Thoracic aorta (tissue), 2 donors: ENCODE measurements at regions not wholly inside any gene's neighbourhood (a gene's known extent, or its start where the extent isn't known, plus 50 kb on each side); places are given as distances from the start of the nearest gene placed in this dataset.

Experiments
- ATAC-seq: fragments of 150-250 bp; one replicate; pipeline ENCODE4 v1.8.0; 2017; ENCODE audit warnings: low read depth; ENCODE audit not compliant: insufficient number of reproducible peaks, low FRiP score
- DNase-seq: peaks from one replicate; pipeline ENCODE4 v3.0.0-alpha.2; 2020; ENCODE audit warnings: low spot score
- H3K27ac ChIP-seq, 2 donors: fragments of 200-600 bp; sonication (generic); 1 replicate in 1 of 2; 2 replicates in 1 of 2; pipeline ENCODE4 v1.5.1; 2016; ENCODE audit warnings: mild to moderate bottlenecking in 2 of 2, moderate library complexity in 2 of 2
- H3K27me3 ChIP-seq: fragments of 200-600 bp; sonication (generic); replicated peaks from 2 replicates; pipeline ENCODE4 v1.6.0; 2016; ENCODE audit warnings: mild to moderate bottlenecking; ENCODE audit not compliant: insufficient read depth
- H3K36me3 ChIP-seq: fragments of 200-600 bp; sonication (generic); one replicate; pipeline ENCODE4 v1.5.1; 2016
- H3K4me1 ChIP-seq, 2 donors: fragments of 200-600 bp; sonication (generic); 1 replicate in 1 of 2; 2 replicates in 1 of 2; pipeline versions ENCODE4 v1.5.1 to v1.6.0; 2016; ENCODE audit warnings: low read depth in 2 of 2, mild to moderate bottlenecking in 1 of 2; ENCODE audit not compliant: control insufficient read depth in 1 of 2
- H3K4me3 ChIP-seq: fragments of 200-600 bp; sonication (generic); 2 replicates; pipeline ENCODE4 v1.5.1; 2016; ENCODE audit warnings: mild to moderate bottlenecking
- H3K9me3 ChIP-seq: fragments of 200-600 bp; sonication (generic); 2 replicates; pipeline ENCODE4 v1.5.1; 2016
- TF ChIP-seq, protein P1 (sequence below): fragments of 200-600 bp; sonication (generic); IDR thresholded peaks from one replicate; pipeline ENCODE4 v1.5.1; 2019; ENCODE audit warnings: antibody characterized with exemption

DNA sequence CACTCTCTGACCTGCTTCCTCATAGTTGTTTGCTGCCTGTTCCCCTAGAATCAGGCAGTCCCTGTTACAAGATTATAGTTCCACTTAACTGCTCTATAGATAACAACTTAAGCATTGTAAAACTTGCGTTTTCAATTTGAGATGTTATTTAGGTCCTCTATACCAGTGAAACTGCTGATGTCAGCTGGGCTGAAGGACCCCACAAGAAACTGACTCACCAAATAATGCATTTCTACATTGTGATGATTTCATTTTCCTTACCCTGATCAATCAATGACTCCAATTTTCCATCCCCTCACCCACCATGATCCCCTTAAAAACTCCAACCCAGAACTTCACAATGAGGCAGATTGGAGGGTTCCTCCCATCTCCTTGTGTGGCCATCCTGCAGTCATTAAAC is 280.7 kb downstream of the SLITRK1 start:
- TF ChIP-seq, protein P1, sequence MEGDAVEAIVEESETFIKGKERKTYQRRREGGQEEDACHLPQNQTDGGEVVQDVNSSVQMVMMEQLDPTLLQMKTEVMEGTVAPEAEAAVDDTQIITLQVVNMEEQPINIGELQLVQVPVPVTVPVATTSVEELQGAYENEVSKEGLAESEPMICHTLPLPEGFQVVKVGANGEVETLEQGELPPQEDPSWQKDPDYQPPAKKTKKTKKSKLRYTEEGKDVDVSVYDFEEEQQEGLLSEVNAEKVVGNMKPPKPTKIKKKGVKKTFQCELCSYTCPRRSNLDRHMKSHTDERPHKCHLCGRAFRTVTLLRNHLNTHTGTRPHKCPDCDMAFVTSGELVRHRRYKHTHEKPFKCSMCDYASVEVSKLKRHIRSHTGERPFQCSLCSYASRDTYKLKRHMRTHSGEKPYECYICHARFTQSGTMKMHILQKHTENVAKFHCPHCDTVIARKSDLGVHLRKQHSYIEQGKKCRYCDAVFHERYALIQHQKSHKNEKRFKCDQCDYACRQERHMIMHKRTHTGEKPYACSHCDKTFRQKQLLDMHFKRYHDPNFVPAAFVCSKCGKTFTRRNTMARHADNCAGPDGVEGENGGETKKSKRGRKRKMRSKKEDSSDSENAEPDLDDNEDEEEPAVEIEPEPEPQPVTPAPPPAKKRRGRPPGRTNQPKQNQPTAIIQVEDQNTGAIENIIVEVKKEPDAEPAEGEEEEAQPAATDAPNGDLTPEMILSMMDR: no peak
- H3K27me3 ChIP-seq: no peaks in the 10 kb centered on the region

GRCh38 chr13:83592095-83592494 is 290.2 kb downstream of the SLITRK1 start:
- H3K27me3 ChIP-seq: no peaks in the 10 kb centered on the region
- H3K4me1 ChIP-seq: no peaks in the 10 kb centered on the region
- no peaks in the 10 kb centered on the region for H3K36me3 ChIP-seq
- H3K4me3 ChIP-seq: no peak overlapping the region
- no peak for DNase-seq
- H3K9me3 ChIP-seq: no peaks in the 10 kb centered on the region
- ATAC-seq: no peak
- TF ChIP-seq, protein P1: no peak
- no peak overlapping the region for H3K27ac ChIP-seq

More for the DNA sequence above, 280.7 kb downstream of the SLITRK1 start:
- DNase-seq: no peak
- H3K27ac ChIP-seq: no peak overlapping the region
- no peak for ATAC-seq
- H3K4me3 ChIP-seq: no peak overlapping the region
- no peaks in the 10 kb centered on the region for H3K36me3 ChIP-seq
- H3K9me3 ChIP-seq: no peaks in the 10 kb centered on the region
- no peaks in the 10 kb centered on the region for H3K4me1 ChIP-seq

DNA sequence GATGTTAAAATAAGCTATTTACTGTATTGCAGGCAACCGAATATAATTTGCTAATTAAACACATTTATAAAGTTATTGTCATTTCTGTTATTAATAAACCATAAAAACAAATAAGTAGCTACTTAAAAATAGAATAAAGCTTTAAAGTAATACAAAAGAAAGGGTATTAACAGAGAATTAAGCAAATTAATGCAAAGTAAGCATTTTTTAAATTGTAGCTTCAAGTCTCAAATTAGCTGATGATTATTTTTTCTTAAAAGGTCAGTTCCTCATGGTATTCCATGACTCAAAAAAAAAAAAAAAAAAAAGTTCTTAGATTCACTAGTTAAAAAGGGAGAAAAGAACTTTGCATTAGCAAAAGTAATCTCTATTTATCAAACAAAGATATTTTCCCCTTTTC is 292.5 kb downstream of the SLITRK1 start:
- ATAC-seq: no peak
- no peaks in the 10 kb centered on the region for H3K4me1 ChIP-seq
- H3K9me3 ChIP-seq: no peaks in the 10 kb centered on the region
- H3K27ac ChIP-seq: no peak overlapping the region
- H3K36me3 ChIP-seq: no peaks in the 10 kb centered on the region
- H3K27me3 ChIP-seq: no peaks in the 10 kb centered on the region
- DNase-seq: no peak
- TF ChIP-seq, protein P1: no peak
- H3K4me3 ChIP-seq: no peak overlapping the region

GRCh38 chr13:83577183-83577582 is 305.1 kb downstream of the SLITRK1 start:
- no peak overlapping the region for H3K4me3 ChIP-seq
- no peaks in the 10 kb centered on the region for H3K9me3 ChIP-seq
- H3K36me3 ChIP-seq: no peaks in the 10 kb centered on the region
- no peaks in the 10 kb centered on the region for H3K27me3 ChIP-seq
- H3K4me1 ChIP-seq: no peaks in the 10 kb centered on the region
- H3K27ac ChIP-seq: no peak overlapping the region
- no peak for DNase-seq
- no peak for ATAC-seq
- TF ChIP-seq, protein P1: no peak

- Histone ChIP-seq H3K4me3 (no peak overlapping the region), H3K36me3 (no peaks in the 10 kb centered on the region), H3K27me3 (no peaks in the 10 kb centered on the region), H3K9me3 (no peaks in the 10 kb centered on the region), H3K4me1 (no peaks in the 10 kb centered on the region), H3K27ac (no peak overlapping the region)
- ATAC-seq (no peak), DNase-seq (no peak)
- TF ChIP-seq, protein P1: no peak
Measured at GRCh38 chr13:83568019-83568418, 314.3 kb downstream of the SLITRK1 start.
